ENCODE measurements at regions not wholly inside any gene's neighbourhood (a gene's known extent, or its start where the extent isn't known, plus 50 kb on each side); places are given as distances from the start of the nearest gene placed in this dataset.

DNA sequence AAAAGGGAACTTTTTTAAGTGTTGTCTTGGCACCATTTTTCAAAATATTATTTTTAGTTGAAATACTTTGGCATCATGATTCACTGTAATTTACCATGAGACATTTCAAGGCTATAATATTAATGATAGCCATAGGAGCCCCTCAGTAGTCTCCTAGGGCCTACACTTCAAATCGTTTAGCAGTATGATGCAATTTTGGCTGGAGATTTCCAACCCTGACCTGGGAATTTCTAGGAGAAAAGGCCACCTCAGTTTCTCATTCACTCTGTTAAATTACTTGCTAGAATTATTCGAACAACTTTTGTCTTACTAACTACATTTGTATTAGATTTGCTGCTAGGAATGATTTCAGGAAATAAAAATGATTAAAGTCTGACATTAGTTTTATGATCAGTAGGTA lies 1610.9 kb upstream of the RAG2 start:
- POLR2A ChIA-PET: no interaction called here

DNA sequence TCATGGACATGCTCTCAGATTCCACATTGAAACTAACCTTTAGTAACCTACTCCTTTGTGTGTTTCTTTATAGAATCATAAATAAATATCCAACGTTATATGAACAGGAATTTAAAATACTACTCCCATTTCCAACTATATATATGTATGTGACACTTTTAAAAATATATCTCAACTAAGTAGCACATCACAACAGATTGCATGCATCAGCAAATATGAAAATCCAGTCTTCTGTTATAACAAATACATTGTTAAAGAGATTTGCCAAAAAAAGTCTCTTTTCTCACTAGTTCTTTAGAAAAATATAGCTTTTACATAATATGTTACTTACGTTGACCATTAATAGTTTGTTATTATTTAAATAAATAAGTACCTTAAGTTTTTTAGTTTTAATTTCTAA lies 1608.6 kb upstream of the RAG2 start:
- no peak overlapping the region for H2AFZ ChIP-seq (ENCODE audit: low read depth, low read length, poor library complexity, severe bottlenecking)
- no peak overlapping the region for H3K4me3 ChIP-seq (replicated peaks in 1 of 2; ENCODE audit: low read depth in 1 of 2, low read length in 2 of 2)
- no peak for DNase-seq (ENCODE audit: low read depth, low spot score)
- no peaks in the 10 kb centered on the region for H3K27me3 ChIP-seq (ENCODE audit: insufficient read depth, low read length)
- intact Hi-C loops (cut with micrococcal nuclease): no loop called here
- no TSS peak for BruUV-seq (replicated peaks)
- TF ChIP-seq JUND (IDR thresholded peaks at IDR 0.05) (no peak), EZH2phosphoT487 (IDR thresholded peaks at IDR 0.05; ENCODE audit: borderline replicate concordance) (no peak), POLR2AphosphoS5 (IDR thresholded peaks at IDR 0.05; ENCODE audit: low read depth, low read length) (no peak), SIN3A (IDR thresholded peaks at IDR 0.05; ENCODE audit: low read depth) (no peak), FOSL1 (IDR thresholded peaks at IDR 0.05; ENCODE audit: low read depth) (no peak), ZFX (IDR thresholded peaks at IDR 0.05) (no peak)
- no peaks in the 10 kb centered on the region for H3K36me3 ChIP-seq (ENCODE audit: control insufficient read depth in 1 of 2, insufficient read depth in 2 of 2, low read length in 2 of 2)
- RAD21 ChIA-PET (ENCODE audit: low non-redundant PET in 1 of 2, low total read pairs in 2 of 2, uncharacterized antibody in 2 of 2, unreplicated experiment in 2 of 2): no interaction called here
- ATAC-seq: no peak
- CTCF ChIA-PET: no interaction called here
- peaks cover 9 to 12% of the 10 kb centered on the region in 2 experiments for H3K9me3 ChIP-seq (ENCODE audit: control insufficient read depth in 1 of 2, insufficient read depth in 1 of 2, low read depth in 1 of 2, low read length in 2 of 2)
- H3K9ac ChIP-seq (ENCODE audit: low read length): no peak overlapping the region
- no peaks in the 10 kb centered on the region for H3K79me2 ChIP-seq (ENCODE audit: insufficient read depth, low read length)
- no peak overlapping the region for H3K4me2 ChIP-seq (ENCODE audit: low read length)
- H3K9me2 ChIP-seq (ENCODE audit: insufficient read depth): no peaks in the 10 kb centered on the region
- no peak overlapping the region for H3K27ac ChIP-seq (ENCODE audit: low read depth, low read length)
- no peaks in the 10 kb centered on the region for H4K20me1 ChIP-seq (ENCODE audit: insufficient read depth)
- no peaks in the 10 kb centered on the region for H3K4me1 ChIP-seq (ENCODE audit: control insufficient read depth in 1 of 2, insufficient read depth in 2 of 2, low read length in 2 of 2)
- POLR2A ChIA-PET: no interaction called here

More for the DNA sequence above, 1610.9 kb upstream of the RAG2 start:
- Histone ChIP-seq H3K27ac (ENCODE audit: low read depth, low read length) (no peak overlapping the region), H3K9me3 (ENCODE audit: control insufficient read depth in 1 of 2, insufficient read depth in 1 of 2, low read depth in 1 of 2, low read length in 2 of 2) (peaks cover 9 to 17% of the 10 kb centered on the region in 2 experiments), H3K27me3 (ENCODE audit: insufficient read depth, low read length) (no peaks in the 10 kb centered on the region), H2AFZ (ENCODE audit: low read depth, low read length, poor library complexity, severe bottlenecking) (no peak overlapping the region), H3K9ac (ENCODE audit: low read length) (no peak overlapping the region), H3K9me2 (ENCODE audit: insufficient read depth) (no peaks in the 10 kb centered on the region), H3K4me1 (ENCODE audit: control insufficient read depth in 1 of 2, insufficient read depth in 2 of 2, low read length in 2 of 2) (no peaks in the 10 kb centered on the region), H3K79me2 (ENCODE audit: insufficient read depth, low read length) (no peaks in the 10 kb centered on the region), H3K4me3 (replicated peaks in 1 of 2; ENCODE audit: low read depth in 1 of 2, low read length in 2 of 2) (no peak overlapping the region), H3K4me2 (ENCODE audit: low read length) (no peak overlapping the region), H3K36me3 (ENCODE audit: control insufficient read depth in 1 of 2, insufficient read depth in 2 of 2, low read length in 2 of 2) (no peaks in the 10 kb centered on the region), H4K20me1 (ENCODE audit: insufficient read depth) (no peaks in the 10 kb centered on the region)
- RAD21 ChIA-PET (ENCODE audit: low non-redundant PET in 1 of 2, low total read pairs in 2 of 2, uncharacterized antibody in 2 of 2, unreplicated experiment in 2 of 2): no interaction called here
- ATAC-seq (no peak), DNase-seq (ENCODE audit: low read depth, low spot score) (no peak)
- no TSS peak for BruUV-seq (replicated peaks)
- CTCF ChIA-PET: no interaction called here
- intact Hi-C loops (cut with micrococcal nuclease): no loop called here
- no peak for TF ChIP-seq SP1 (IDR thresholded peaks at IDR 0.05; ENCODE audit: low read depth)
- TF ChIP-seq RAD21 (IDR thresholded peaks at IDR 0.05; ENCODE audit: low read depth): no peak
- no peak for TF ChIP-seq CEBPB (IDR thresholded peaks at IDR 0.05; ENCODE audit: low read depth)
- no peak for TF ChIP-seq EZH2phosphoT487 (IDR thresholded peaks at IDR 0.05; ENCODE audit: borderline replicate concordance)
- TF ChIP-seq EGR1 (IDR thresholded peaks at IDR 0.05; ENCODE audit: low read depth): no peak
- TF ChIP-seq ELF1 (IDR thresholded peaks at IDR 0.05; ENCODE audit: borderline replicate concordance, low read depth): no peak
- TF ChIP-seq POLR2A (IDR thresholded peaks at IDR 0.05; ENCODE audit: borderline replicate concordance, extremely low read depth, insufficient read depth, insufficient read length): no peak
- TF ChIP-seq JUND (IDR thresholded peaks at IDR 0.05): no peak
- no peak for TF ChIP-seq YY1 (IDR thresholded peaks at IDR 0.05; ENCODE audit: extremely low read depth, insufficient replicate concordance, low read depth, low read length)
